GM19238 (cell line): ENCODE measurements at regions not wholly inside any gene's neighbourhood (a gene's known extent, or its start where the extent isn't known, plus 50 kb on each side); places are given as distances from the start of the nearest gene placed in this dataset.

Experiments used
- DNase-seq: peaks from one replicate; pipeline ENCODE4 v3.0.0; 2011; ENCODE audit warnings: low spot score; ENCODE audit not compliant: insufficient read length

DNA sequence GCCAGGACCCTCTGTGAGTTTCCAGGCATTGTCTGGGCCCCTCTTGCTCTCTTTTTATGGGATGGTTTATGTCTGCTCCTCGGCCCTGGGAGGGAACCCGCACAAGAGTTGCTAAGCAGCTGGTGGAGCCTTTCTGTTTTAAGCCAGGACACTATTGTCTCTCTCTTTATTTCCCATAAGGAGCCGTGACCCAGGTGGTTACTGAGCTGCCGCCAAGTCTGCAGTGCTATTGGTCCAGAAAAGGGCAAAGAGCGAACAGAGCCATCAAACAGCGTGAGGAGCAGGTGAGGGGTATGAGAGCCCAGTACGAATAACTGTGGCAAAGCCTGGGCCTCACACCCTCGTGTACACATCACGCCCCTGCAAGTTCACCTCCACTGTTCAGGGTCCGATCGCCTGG lies 280.2 kb downstream of the SHQ1 start:
- DNase-seq: no peak

DNA sequence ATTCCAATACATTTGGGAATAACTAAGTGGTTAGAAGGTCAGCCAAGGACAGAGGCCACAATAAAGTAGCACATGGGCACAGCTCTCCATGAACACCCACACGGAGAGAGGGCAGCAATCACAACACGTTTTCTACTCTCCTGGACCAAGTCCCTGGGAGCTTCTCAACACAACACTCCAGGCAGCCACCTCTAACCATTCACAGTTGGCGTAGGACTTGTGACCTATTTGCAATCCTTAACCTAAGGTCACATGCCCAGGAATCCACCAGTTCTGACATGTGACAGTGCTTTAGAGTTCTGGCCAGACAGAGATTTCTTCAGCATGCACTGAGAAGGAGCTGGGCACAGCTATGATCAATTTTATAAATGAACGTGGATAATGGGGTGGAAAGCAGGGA lies 280.8 kb downstream of the SHQ1 start:
- no peak for DNase-seq

DNA sequence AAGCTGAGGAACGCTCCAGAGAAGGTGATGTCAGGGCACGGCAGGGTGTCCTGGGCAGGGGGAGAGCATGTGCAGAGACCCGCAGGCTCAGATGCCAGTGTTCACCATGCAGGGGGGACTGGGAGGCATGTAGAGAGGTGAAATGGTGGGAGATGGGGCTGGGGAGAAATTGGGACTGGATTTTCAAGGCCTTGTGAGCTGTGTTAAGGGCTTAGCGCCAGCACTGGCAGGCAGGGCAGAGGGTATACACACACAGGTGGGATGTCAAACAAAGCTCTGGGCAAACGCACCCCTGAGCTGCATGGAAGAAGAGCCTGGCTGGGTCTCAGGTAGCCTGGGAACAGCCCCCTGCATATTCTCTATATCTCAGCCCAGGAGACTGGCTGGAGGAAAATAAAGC lies 282.7 kb downstream of the SHQ1 start:
- DNase-seq: no peak

- no peak for DNase-seq
Measured at GRCh38 chr3:72563690-72564370, 284.4 kb downstream of the SHQ1 start.

DNA sequence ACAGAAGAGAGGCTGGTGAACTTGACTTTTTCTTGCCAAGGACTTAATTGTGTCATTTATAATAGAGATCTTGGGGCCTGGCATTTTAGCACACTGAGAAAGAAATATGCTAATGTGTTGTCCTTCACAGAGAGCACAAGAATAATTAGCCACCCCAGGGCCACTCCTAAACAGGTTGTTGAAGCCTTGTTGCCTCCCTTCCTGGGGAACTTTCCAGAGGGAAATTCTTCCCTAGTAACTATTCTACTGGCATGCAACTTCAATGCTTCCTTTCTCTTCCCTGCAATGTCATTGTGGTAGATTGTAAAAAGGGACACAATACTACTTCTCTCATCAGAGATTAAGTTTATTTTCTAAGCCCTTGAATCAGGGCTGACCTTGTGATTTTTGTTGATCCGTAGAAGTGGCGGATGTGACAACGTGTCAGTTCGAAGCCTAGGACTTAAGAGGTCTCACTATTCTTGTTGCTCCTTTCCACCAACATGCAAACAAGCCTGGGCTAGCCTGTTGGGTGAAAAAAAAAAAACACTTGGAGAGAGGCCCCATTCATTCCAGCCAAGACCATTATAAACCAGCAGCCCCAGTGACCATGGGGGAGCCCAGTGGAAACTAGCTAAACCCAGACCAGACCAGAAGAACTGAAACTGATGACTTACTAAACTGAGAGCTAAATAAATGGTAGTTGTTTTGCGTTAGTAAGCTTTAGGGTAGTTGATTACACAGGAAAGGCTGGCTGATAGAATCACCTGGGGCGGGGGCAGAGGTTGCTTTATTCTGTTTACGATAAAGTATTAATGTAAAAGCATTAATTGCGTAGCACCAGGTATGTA lies 287.2 kb downstream of the SHQ1 start:
- DNase-seq: no peak

DNA sequence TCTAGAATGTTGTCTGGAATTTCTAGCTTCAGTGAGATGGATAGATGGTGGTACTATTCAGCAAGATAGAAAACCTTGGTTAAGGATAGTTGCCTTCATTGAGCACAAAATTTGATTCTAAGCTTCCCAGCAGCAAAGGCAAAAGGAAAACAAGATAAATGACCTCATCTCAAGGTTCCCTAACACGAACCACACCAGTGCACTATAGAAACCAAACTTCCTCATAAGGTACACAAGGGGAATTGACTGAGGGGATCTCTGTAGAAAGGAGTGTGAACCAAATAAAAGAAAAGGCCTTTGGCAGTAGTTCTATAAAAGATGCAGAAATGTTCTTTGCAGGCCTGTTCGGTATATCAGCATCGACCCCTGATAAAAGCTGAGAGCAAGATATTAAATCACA lies 288.9 kb downstream of the SHQ1 start:
- DNase-seq: no peak

DNA sequence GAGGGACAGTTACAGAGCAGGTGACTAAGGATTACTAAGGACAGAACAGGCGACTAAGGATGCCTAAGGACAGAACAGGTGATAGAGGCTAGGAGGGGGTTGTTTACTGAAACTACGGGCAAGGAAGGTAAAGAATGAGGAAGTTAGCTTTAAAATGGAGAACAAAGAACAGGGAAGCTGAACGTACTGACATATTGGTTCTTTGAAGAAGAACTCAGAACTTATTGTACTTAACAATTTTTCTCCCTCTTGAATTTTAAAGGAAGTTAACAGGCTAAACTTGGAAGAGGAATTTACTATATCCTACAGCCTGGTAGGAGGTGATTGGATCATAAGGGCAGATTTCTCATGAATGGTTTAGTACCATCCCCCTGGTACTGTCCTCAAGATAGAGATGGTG lies 290.2 kb downstream of the SHQ1 start:
- DNase-seq: no peak

DNA sequence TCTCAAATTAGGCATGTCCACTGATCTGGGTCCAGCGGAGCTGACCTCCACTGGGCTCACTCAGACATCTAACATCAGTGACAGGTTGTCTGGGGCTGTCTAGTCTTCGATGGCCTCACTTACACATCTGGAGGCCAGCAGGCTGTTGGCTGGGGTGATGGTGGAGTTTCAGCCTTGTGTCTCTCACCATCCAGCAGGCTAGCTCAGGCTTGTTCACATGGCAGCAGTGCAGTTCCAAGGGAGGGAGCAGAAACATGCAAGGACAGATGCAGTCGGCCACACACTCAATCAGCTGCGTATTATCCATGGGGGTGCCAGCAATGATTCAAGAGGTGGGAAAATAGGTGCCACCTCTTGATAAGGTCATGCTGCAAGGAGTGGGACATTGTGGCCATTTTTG lies 292.5 kb downstream of the SHQ1 start:
- DNase-seq: no peak

GRCh38 chr3:72554689-72555088 lies 293.6 kb downstream of the SHQ1 start:
- no peak for DNase-seq

- DNase-seq: no peak
Measured at GRCh38 chr3:72553298-72553697, 294.9 kb downstream of the SHQ1 start.

- no peak for DNase-seq
Measured at GRCh38 chr3:72550582-72551262, 297.5 kb downstream of the SHQ1 start.

DNA sequence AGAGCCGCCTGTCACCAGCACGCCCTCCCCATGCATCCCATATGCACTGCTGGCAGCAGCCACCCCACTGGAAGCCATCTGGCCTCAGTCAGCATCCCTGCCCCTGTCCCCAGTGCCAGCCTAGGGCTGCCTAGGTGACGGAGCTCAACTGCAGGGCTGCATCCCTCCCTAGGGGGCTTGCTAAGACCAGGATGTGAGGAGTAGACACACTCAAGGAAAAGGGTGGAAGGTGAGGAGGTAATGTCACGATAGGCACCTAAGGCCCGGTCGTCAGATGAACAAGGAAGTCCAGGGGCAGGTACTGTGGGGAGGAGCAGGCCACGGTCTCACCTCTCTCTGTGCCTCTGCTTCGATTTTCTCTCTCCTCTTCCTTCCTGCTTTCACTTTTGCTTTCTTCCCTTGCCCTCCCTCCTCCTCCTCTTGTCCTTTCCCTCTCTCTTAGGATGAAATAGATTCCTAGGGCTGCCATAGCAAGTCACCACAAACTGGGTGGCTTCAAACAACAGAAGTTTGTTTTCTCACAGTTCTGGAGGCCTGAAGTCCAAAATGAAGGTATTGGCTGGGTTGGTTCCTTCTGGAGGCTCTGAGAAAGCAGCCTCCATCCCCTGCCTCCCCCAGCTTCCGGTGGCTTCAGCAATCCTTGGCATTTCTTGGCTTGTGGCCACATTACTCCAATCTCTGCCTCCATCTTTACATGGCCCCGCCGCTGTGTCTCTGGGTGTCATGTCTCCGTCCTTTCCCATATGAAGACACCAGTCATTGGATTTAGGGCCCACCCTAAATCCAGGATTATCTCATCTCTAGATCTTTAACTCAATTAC lies 298.3 kb downstream of the SHQ1 start:
- no peak for DNase-seq

GRCh38 chr3:72548981-72549380 lies 299.3 kb downstream of the SHQ1 start:
- DNase-seq: no peak

- DNase-seq: no peak
Measured at GRCh38 chr3:72548461-72548860, 299.8 kb downstream of the SHQ1 start.

DNA sequence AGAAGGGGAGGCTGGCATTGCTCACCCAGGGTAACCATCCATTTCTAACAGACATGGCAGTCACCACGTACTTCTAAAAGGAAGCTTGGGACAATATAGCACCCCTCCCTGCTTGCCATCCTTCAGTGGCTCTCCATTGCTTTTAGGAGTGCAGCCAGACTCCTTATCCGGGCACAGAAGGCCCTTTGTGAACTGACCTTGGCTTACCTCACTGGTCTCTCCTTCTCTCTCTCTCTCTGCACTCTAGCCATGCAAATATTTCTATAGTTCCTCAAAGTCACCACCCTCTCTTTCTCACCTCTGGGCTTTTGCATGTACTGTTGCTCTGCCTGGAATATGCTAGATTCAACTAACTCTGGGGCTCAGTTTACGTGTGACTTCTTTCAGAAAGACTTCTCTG lies 301.1 kb downstream of the SHQ1 start:
- DNase-seq: no peak

GRCh38 chr3:72544239-72544638 lies 304.0 kb downstream of the SHQ1 start:
- no peak for DNase-seq

GRCh38 chr3:72543246-72543645 lies 305.0 kb downstream of the SHQ1 start:
- no peak for DNase-seq

DNA sequence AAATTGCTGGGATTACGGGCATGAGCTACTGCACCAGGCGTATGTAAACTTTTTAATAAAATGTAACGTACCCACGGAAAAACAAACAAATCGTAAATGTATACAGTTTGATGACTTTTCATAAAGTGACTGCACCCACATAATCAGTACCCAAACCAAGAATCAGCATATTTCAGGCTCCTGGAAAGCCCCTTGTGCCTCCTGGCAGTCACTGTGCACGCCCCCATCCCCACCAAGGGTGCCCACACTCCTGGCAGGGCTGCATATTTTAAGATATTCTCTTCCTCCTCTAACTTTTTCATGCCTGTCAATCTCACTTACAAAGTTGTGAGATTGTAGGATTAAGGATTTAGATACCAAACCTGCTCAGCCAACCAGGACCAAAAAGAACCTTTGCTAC lies 305.5 kb downstream of the SHQ1 start:
- DNase-seq: no peak

GRCh38 chr3:72539856-72540255 lies 308.4 kb downstream of the SHQ1 start:
- DNase-seq: no peak

DNA sequence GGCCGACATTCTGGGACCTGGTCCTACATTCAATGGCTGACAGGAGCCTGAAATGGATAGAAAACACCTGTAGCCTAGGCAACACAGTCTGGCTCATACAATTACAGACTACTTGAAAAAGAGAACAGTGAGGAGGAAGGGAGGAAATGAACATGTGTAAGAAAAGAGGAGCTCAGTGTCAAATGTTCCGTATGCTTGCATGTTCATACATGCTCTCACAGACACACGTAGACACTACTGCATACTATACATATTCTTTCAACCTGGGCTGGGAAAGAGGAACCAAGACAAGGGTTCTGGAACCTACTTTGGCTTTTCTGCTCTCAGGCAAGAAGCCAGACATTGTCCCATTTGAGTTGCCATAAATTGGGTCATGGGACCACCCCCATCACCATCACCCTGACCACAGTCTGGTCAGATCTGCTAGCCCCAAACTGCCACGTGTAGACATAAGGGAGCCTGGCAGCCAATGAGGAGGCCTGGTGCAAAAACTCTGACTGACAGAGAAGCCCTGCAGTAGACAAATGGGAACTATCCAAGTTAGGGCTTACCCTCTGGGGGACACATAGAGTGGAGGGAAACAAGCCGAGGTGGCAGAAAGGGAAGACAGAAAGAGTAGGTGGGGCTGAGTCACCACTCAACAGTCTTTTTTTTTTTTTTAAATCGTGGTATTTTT lies 310.0 kb downstream of the SHQ1 start:
- no peak for DNase-seq

DNA sequence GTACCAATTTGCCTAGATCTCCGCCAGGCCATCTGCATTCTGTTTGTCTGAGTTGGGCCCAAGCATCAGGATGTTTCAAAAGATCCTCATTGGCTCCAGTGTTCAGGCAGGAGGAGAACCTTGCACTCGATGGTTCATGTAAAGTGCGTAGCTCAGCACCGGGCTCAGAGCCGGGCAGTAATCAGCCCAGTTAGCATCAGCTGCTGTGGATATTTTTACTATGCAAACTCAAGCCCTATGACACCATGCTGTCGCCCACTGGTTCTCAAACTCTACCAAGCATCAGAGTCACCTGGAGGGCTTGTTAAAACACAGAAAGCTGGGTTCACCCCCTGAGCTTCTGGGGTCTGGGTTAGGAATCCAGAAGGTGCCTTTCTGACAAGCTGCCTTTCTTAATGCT lies 310.8 kb downstream of the SHQ1 start:
- DNase-seq: no peak
